HG02763 (cell line): ENCODE measurements at regions not wholly inside any gene's neighbourhood (a gene's known extent, or its start where the extent isn't known, plus 50 kb on each side); places are given as distances from the start of the nearest gene placed in this dataset.

ENCODE experiments used
- ATAC-seq: cut with Tn5 transposase; IDR thresholded peaks from one replicate; pipeline ENCODE4 v1.9.1; 2021; ENCODE audit warnings: mild to moderate bottlenecking, moderate library complexity; ENCODE audit not compliant: unreplicated experiment

DNA sequence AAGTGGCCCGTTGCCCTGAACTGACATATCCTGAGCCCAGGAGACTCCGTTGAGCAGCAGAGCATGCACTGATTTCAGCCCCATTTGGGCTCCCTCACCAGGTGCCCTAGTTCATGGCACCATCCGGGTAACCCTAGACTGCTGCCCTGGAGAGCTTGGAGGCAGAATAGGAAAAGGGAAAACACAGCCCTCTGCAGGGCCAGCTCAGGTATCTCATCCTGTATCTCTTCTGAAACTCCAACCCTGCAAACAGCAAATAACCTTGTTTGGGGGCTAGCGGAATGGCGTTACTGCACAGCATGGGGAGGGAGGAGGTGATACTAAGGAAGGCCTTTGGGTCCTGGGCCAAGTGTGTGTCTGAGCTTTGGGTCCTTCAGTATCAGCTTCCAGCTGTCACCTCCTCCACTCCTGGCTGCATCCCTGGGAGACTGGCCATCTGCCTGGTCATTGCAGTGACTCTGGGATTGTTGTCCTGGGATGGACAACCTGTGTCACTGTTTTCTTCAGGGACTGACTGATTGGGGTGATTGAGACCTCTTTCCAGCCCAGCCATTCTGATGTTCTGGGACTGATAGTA, 233.8 kb upstream of the SKOR2 start:
- ATAC-seq, result no peak

DNA sequence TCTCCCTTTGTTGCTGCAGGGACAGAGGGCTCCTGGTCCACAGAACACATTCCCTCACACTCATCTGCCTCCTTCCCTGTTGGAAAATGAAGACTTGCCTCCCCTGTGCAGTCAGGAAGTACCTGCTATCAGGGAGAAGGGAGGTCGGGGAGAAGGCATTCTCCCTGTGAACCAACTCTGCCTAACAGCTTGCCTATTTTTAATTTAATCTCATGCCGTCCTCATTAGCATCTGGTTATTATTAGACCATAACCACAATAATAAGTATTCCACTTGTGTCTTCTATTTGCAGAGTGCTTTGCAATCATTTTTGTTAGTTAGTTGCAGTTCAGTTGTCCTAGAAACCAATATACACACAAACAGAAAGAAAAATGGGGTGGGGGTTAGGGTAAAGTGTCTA, 232.6 kb upstream of the SKOR2 start:
- ATAC-seq, result no peak

DNA sequence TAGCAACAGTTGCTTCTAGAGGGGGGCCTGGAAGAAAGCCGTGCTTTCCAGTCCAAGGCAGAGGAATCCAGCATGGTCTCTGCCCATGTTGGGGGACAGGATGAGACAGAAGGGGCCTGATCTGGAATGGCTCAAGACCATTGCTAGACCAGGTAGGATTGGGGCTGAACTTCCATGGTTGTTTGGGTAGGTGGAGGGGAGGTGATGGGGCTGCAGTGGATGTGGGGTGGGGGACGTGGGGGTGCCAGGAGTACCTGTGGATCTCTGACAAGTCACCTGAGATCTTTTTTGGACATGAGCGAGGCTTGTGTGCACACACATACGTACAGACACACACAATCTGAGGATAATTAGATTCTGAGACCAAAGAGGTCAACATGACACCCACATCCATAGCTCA, 228.7 kb upstream of the SKOR2 start:
- no peak for ATAC-seq

DNA sequence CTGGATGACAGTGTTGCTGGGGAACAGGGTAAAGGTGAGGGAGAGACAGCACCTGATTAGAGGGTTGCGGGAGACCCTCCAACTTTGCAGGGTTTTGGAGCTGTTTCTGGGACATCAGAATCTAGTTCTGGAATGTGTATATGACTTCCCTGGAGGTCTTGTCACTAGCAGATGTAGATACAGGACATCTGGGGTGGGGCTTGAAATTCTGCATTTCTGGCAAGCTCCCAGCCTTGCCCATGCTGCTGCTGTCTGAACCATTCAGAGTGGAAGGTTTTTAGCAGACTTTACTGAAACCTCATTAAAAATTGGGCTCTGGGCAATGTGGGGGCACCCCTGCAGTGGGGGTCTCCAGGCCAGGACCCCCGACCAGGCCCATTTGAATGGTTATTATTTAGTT, 220.3 kb upstream of the SKOR2 start:
- ATAC-seq, result no peak

DNA sequence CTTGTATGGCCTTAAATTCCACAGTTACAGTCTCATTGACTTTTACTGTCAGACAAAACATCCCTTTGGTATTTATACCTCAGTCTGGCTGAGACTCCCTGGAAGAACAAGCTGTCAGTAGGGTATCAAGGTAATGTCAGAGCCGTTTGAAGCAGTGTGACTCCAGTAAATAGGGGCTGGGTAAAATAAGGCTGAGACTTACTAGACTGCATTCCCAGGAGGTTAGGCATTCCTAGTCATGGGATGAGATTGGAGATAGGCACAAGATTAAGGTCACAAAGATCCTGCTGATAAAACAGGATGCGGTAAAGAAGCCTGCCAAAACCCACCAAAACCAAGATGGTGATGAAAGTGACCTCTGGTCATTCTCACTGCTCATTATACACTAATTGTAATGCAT, 219.5 kb upstream of the SKOR2 start:
- no peak for ATAC-seq

DNA sequence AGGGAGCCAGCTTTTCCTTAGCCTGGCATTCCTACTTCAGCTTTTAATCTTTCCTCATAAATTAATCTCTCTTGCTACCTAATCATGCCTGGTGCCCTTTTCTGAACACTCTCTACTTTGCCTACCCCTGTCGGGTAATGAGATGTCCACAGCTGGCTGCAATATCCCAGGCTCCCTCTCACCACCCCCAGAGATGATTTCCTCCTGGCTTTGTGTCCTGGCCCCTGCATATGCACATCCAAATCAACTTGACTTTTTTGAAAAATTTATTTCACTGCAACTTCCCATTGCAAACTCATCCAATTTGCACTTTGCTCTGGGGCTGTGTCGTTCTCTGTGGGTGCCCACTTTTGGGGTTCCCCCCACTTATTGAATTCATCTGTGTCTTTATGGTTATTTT, 218.1 kb upstream of the SKOR2 start:
- ATAC-seq, result no peak

DNA sequence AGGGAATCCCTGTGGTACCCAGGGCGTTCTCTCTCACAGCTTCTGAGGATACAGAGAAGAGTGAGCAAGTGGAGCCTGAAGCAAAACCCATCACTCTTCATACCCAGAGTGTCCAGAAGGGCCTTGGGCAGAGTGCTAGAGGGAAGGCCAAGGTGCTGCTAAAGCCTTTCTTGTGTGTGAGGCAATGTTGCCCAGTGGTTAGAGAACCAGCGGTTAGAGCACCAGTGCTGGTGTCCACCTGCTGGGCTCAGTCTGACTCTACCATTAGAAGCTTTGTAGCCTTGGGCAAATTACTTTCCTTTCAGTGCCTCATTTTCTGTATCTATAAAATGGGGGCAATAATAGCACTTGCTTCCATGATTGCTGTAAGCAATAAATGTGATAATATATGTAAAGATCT, 210.5 kb upstream of the SKOR2 start:
- ATAC-seq, result no peak

DNA sequence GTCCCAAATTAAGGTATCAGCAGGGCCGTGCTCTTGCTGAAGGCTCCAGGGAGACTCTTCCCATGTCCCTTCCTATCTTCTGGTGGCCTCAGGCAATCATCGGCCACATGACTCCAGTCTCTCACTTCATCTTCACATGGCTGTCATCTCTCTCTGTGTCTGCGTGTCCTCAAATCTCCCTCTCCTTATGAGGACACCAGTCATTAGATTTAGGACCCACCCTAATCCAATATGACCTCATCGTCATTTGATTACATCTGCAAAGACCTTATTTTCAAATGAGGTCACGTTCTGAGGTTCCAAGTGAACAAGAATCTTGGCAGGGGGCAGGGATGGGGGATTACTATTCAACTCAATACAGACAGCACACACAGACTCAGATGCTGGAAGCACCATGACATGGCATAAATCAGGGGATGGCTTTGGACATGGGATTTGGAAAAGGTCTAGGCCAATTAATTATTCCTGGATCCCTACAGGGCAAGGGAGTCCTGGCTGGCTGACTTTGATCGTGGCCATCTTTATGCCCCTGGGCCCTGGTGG, 210.0 kb upstream of the SKOR2 start:
- no peak for ATAC-seq

DNA sequence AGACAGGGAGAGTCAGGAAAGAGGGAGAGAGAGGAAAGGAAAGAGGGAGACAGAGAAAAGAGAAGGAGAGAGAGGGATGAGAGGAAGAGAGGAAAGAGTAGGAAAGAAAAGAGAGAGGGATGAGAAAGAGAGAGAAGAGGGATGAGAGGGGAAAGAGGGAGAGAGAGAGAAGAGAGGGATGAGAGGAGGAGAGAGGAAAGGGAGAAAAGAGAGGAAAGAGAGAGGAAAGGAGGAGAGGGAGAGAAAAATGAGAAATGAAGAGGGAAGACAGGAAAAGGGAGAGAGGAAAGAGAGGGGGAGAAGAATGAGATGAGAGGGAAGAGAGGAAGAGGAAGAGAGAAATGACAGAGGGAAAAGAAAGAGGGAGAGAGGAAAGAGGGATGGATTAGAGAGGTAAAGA, 207.0 kb upstream of the SKOR2 start:
- no peak for ATAC-seq

DNA sequence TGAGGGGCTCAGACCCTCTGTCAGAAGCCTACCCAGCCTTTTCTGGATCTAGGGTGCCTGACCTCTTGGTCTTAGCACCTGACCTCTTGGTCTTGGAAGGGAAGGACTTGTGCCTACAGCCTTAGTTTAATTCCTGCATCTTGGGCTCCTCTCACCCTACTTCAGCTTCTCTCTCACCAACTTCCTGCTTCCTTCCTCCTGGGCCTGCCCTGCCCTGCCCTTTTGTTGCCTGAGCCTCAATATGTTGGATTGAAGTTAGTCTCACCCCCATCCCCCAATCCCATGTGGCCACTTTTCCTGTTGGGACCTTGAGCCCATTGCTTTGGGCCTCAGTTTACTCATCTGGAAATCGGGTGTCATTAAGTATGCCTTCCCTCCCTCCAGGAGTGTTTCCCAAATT, 206.2 kb upstream of the SKOR2 start:
- no peak for ATAC-seq

DNA sequence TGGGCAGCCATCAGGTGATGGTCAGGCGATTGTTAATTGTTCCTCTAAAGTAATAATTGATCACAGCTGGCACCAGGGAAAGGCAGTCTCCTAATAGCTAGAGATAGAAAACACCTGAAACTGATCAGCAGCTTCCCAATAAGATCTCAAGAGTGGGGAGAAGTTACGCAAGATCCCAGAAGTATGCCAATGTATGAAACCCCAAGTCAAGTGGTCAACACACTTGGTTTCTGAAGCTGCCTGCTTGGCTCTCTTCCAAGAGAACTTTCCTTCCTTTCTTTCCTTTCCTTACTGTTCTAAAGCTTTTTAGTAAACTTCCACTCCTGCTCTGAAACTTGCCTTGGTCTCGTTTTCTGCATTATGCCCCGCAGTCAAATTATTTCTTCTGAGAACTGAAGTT, 201.6 kb upstream of the SKOR2 start:
- no peak for ATAC-seq

DNA sequence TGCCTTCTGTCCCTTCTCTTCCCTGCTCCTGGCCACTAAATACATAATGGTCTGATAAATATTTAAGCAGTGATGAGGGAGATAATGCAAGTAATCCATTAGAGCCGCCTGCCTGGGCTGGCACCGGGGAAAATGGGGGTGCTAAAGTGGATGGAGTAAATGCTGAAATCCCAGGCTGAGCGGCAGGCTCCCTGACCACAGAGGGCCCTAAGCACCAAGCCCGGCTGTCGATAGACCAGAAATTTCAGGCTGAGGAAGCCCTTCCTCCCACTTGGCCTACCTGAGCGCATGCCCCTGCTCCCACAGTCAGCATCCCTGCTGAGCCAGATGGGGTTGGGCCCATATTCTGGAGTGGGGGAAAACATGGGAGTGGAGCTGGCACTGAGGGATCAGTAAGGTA, 197.5 kb upstream of the SKOR2 start:
- no peak for ATAC-seq

DNA sequence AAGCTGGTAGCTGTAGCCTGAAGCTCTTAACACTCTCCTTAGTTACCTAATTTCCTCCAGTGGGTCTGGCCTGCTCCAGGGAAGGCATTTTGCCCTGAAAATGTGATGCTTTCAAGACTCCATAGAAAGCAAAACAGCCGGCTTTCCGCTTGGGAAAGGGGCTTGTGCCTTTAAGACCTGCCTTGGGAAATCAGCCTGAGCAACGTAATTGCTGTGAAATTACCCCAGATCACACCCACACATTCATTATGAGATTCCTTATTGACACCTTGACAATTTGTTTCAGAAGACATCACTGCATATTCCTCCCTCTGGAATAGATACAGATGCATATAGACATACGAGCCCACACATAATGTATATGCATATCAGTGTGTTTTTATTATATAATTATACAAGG, 190.5 kb upstream of the SKOR2 start:
- ATAC-seq, result no peak

DNA sequence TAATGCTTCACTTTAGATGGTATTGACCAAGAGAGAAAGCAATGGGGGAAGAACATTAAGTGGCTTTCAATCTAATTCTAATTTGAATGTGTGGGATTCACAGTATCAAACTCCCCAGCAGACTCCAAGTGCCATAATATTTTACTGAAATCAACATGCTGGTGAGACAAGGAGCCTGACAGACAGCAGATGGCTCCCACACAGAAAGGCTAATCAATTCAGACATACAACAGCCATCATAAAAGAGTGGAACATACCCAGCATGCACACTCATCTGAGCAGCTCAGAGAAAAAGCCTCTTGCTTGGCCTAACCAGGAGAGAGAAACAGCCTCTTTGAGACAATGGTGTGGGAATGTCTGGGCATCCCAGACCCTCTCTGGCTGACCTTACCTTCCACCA, 186.5 kb upstream of the SKOR2 start:
- ATAC-seq, result no peak

DNA sequence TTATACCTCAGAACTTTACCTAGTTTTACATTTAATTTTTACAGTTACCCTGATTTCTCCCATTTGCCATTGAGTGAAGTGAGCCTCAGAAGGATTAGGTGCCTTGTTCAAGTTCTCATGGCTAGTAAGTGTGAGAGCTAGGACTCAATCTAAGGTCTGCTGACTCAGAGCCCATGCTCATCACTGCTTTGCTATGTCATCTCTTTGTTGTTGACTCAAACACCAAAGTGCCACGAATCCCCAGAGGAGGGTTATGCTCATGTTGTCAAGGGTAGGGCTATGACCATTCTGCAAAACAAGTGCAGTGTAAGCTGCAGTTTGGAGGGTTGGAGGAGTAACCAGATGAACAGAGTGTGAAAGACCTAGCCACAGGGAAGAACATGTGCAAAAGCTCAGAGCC, 185.4 kb upstream of the SKOR2 start:
- no peak for ATAC-seq

DNA sequence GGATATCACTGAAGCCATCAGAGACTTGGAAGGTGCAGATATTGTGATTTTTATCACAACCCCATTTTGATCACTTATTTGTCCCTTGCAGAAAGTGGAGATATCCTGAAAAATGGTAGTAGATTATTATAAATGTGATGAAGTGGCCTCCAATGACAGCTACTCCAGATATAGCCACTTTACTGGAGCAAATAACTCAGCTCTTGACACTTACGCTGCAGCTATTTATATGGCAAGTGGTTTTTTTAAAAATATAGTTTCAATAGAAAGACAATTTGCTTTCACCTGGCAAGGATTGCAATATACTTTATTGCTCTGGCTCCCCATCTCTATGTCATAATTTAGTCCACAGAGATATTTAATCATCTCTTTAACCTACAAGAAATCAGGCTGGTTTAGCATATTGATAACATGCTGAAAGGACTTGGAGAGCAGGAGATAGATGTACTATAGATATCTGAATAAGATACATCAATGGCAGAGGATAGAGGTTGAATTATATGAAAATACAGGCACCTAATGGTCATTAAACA, 182.8 kb upstream of the SKOR2 start:
- ATAC-seq, result no peak

DNA sequence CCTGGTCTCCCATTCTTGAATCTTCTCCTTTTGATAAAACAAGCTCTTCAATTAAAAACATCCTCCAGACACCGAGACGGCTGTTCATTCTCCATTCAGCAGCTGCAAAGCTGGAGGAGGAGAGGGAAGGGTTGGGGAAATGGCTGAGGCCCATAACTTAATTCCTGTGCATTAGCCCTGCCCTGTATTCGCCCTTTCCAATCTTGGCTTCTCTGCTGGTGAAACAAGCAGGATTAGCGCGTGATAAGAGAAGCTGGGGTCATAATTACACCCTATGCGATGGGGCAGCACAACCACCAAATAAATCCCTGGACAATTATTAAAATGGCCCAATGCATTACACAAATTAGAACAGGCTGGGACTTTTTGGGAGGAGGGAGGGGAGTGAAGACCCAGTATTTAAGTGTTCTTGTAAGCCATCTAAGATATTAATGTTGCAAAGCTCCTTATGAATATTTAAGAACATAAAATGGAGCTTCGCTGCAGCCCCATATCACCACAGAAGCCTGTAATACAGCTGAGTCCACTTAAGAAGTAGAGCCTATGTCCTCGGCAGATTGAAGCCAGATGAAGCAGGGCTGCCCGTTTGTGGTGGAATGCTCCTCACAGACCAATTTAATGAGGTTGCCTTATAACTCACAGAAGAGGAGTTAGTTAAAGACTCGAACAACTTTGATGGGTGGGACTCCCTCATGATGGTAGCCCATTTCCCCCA, 176.6 kb upstream of the SKOR2 start:
- no peak for ATAC-seq

DNA sequence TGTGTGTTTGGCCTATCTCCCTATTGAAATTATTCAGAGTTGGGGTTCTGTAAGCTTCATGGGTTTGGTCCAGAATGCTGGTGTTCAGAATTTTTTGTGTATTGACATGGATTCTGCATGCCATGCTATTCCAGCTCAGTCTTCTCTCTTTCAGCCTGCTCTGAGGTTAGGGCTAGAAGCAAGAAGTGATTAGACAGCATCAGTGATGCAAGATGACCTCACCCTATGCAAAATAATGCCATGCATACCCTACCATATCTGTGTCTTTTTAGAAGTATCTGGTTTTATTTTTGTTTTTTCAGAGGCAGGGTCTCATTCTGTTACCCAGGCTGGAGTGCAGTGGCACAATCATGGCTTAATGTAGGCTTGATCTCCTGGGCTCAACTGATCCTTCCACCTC, 175.6 kb upstream of the SKOR2 start:
- no peak for ATAC-seq

DNA sequence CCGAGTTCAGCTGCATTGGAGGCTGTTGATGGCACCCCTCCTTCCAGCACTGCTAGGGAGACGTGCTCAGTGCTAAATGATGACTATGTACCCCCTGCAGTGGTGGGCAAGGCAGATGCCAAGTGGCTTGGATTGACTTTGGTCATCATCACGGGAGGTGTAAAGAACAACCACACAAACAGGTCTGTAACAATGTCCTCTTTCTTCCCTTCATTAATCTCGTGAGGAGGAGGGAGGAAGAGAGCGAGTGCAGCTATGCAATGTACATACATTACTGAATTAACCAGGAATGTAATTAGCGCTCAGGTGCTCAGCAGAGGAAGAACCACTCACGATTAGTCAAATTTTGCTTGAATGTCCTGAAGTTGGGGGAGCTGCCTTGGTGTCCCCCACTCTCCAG, 173.9 kb upstream of the SKOR2 start:
- ATAC-seq, result no peak

DNA sequence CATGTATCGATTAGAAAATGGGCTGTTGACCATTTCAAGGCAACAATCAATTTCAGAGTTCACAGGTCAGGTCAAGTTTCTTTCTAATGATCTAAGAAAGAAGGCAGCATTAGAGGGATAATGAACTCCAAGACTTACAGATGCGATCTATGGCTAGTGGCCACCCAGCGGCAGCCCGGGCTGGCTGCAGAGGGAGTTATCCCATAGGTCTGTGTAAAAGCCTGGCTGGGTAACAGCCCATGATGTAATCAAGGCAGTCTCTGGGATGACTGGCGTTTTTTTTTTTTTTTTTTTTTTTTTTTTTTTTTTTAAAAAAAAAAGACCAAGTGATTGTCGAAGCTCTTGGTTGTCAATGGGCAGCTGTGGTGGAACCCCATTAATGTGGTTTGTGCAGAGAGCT, 171.1 kb upstream of the SKOR2 start:
- no peak for ATAC-seq

DNA sequence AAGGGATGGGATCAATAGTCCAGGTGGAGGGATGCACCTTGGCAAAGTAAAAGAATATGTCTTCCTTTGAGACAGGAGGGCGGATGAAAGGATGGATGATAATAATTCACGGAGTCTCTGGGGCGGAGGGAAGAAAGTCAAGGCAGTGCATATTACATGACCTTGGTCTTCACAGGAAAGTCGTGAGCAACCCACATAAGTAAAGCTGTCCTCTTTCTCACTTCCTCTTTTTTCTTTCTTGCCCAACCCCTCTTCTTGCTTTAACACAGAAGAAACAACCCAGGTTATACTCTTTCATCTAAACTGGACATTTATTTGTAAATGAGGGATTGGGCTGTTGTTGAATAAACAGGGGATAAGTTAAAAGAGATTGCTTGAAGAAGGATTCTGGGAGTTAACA, 168.7 kb upstream of the SKOR2 start:
- ATAC-seq, result peak; percentile 80

DNA sequence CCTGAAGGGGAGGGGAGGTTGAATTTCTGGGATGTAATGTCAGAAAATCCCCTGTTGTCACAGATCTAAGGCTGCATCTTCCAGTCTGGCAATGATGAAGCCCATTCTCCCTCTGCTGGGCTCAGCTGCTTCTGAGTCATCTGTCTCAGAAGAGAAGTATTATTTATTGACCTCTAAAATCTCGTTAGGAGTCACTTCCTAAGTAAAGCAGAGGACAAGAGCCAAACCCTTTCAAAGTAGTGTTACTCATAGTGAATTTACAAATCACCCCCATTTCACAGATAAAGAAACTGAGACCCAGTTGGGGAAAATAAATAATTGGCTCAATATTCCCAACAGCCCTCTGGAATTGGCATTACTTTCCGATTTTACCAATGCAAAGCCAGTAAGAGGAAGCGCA, 167.3 kb upstream of the SKOR2 start:
- ATAC-seq, result no peak

DNA sequence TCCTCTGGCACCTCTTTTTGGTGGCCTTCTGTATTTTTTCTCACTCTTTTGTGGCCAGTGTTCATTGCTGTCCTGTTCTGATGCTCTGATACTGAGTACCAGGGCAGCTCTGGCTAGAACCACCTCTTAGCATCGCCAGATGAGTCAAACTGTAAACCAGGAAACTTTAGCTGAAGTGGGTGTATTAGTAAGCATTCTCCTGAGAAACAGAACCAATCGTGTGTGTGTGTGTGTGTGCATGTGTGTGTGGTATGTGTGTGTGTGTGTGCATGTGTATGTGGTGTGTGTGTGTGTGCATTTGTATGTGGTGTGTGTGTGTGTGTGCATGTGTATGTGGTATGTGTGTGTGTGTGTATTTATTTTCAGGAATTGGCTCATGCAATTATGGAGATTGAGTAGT, 166.3 kb upstream of the SKOR2 start:
- no peak for ATAC-seq
